ENCODE measurements at regions not wholly inside any gene's neighbourhood (a gene's known extent, or its start where the extent isn't known, plus 50 kb on each side); places are given as distances from the start of the nearest gene placed in this dataset.

- no peaks in the 10 kb centered on the region for H3K9me3 ChIP-seq
- no peaks in the 10 kb centered on the region for H3K36me3 ChIP-seq
- no peak for DNase-seq (ENCODE audit: low spot score)
- no peaks in the 10 kb centered on the region for H3K4me1 ChIP-seq
- TF ChIP-seq, protein P1, sequence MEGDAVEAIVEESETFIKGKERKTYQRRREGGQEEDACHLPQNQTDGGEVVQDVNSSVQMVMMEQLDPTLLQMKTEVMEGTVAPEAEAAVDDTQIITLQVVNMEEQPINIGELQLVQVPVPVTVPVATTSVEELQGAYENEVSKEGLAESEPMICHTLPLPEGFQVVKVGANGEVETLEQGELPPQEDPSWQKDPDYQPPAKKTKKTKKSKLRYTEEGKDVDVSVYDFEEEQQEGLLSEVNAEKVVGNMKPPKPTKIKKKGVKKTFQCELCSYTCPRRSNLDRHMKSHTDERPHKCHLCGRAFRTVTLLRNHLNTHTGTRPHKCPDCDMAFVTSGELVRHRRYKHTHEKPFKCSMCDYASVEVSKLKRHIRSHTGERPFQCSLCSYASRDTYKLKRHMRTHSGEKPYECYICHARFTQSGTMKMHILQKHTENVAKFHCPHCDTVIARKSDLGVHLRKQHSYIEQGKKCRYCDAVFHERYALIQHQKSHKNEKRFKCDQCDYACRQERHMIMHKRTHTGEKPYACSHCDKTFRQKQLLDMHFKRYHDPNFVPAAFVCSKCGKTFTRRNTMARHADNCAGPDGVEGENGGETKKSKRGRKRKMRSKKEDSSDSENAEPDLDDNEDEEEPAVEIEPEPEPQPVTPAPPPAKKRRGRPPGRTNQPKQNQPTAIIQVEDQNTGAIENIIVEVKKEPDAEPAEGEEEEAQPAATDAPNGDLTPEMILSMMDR (IDR thresholded peaks at IDR 0.05) = no peak
- no peak overlapping the region for H3K4me3 ChIP-seq
- no peak overlapping the region for H3K27ac ChIP-seq
- H3K27me3 ChIP-seq = no peaks in the 10 kb centered on the region
Measured at GRCh38 chr6:62345962-62346689, 60.1 kb upstream of the KHDRBS2 start.

GRCh38 chr6:62345446-62345845 lies 59.4 kb upstream of the KHDRBS2 start:
- Histone ChIP-seq H3K27ac (no peak overlapping the region), H3K4me1 (no peaks in the 10 kb centered on the region), H3K36me3 (no peaks in the 10 kb centered on the region), H3K9me3 (no peaks in the 10 kb centered on the region), H3K4me3 (no peak overlapping the region), H3K27me3 (no peaks in the 10 kb centered on the region)
- DNase-seq (ENCODE audit: low spot score) = no peak
- TF ChIP-seq, protein P1 (IDR thresholded peaks at IDR 0.05) = no peak

DNA sequence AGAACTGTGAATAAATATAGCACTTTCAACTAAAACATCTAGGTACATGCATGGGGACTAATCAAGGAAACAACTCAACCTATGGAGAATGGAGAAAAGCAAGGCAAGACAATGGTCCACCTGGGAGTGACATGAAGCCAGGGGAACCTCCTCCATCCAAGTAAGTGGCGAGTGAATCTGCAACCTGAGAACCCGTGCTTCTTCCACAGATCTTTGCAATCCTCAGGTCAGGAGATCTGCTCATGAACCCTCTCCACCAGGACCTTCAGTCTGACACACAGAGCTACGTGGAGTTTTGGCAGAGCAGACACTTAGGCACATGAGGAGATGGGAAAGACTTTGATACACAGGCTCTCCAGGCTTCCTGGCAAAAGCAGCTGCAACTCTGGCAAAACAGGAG lies 58.8 kb upstream of the KHDRBS2 start:
- no peak for DNase-seq (ENCODE audit: low spot score)
- TF ChIP-seq, protein P1 (IDR thresholded peaks at IDR 0.05) = no peak
- no peaks in the 10 kb centered on the region for H3K36me3 ChIP-seq

GRCh38 chr6:62338477-62338876 lies 52.5 kb upstream of the KHDRBS2 start:
- H3K9me3 ChIP-seq = no peaks in the 10 kb centered on the region
- TF ChIP-seq, protein P1 (IDR thresholded peaks at IDR 0.05) = no peak
- no peak overlapping the region for H3K4me3 ChIP-seq
- H3K4me1 ChIP-seq = no peaks in the 10 kb centered on the region
- no peak for DNase-seq (ENCODE audit: low spot score)
- no peaks in the 10 kb centered on the region for H3K27me3 ChIP-seq
- no peaks in the 10 kb centered on the region for H3K36me3 ChIP-seq
- no peak overlapping the region for H3K27ac ChIP-seq

More for the DNA sequence above, 58.8 kb upstream of the KHDRBS2 start:
- no peaks in the 10 kb centered on the region for H3K9me3 ChIP-seq
- H3K4me1 ChIP-seq = no peaks in the 10 kb centered on the region
- no peaks in the 10 kb centered on the region for H3K27me3 ChIP-seq
- H3K4me3 ChIP-seq = no peak overlapping the region
- no peak overlapping the region for H3K27ac ChIP-seq
